LNCAP (cell line): ENCODE measurements at regions not wholly inside any gene's neighbourhood (a gene's known extent, or its start where the extent isn't known, plus 50 kb on each side); places are given as distances from the start of the nearest gene placed in this dataset.

ENCODE experiments used
- TF ChIP-seq, protein P1 (sequence below): fragments of 450-650 bp; IDR thresholded peaks from 2 replicates; pipeline ENCODE4 v1.5.1; 2017; ENCODE audit warnings: mild to moderate bottlenecking

DNA sequence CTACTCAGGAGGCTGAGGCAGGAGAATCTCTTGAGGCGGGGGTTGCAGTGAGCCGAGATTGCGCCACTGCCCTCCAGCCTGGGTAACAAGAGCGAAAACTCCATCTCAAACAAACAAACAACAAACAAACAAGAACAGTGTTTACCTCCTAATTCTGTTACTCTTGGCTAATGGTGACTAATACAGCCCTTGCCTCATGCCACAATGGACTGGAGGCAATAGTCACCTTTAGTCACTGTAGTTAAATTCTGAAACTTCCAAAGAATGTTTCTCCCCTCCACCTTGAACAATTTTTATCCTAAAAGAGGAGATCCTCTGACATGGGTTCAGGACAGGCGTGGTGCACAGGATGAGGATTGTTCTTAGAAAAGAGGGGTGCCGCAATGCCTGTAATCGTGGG, 241.2 kb upstream of the CTSO start:
- TF ChIP-seq, protein P1, sequence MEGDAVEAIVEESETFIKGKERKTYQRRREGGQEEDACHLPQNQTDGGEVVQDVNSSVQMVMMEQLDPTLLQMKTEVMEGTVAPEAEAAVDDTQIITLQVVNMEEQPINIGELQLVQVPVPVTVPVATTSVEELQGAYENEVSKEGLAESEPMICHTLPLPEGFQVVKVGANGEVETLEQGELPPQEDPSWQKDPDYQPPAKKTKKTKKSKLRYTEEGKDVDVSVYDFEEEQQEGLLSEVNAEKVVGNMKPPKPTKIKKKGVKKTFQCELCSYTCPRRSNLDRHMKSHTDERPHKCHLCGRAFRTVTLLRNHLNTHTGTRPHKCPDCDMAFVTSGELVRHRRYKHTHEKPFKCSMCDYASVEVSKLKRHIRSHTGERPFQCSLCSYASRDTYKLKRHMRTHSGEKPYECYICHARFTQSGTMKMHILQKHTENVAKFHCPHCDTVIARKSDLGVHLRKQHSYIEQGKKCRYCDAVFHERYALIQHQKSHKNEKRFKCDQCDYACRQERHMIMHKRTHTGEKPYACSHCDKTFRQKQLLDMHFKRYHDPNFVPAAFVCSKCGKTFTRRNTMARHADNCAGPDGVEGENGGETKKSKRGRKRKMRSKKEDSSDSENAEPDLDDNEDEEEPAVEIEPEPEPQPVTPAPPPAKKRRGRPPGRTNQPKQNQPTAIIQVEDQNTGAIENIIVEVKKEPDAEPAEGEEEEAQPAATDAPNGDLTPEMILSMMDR: no peak

DNA sequence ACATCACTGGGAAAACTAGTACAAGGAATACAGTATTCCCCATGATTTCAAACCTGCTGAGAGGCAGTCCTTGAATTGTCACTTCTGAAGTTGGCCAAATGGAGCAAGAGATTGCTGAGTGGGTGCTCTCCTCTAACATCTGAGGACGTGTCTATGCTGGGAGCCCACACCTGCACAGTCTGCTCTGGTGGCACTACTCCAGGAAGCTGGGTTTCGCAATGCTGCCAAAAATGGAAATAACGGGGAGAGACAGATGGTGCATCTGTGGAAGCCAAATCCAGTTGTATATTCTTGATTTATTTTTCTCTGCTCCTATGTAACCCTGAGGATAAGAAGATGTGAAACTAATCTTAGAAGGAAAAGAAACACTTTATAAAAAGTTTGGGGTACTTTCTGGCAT, 240.1 kb upstream of the CTSO start:
- TF ChIP-seq, protein P1: no peak

DNA sequence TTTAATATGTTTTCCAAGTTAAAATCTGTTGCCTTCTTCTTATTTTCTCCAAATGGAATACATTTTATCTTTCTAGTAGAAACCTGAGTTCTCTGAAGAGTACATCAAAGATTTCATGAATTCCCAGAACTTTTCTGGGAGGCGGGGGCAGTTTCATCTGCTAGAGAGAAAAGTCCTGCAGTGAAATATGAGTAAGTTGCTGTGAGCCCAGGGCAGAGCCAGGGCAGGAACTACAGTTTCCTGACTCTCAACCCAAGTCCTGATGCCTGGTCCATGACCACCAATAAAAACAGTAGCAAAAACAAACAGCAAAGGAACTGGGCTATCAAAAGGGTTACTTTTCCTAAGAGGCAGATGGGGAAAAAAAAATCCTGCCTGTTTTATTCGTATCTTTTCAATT, 239.4 kb upstream of the CTSO start:
- TF ChIP-seq, protein P1: no peak

DNA sequence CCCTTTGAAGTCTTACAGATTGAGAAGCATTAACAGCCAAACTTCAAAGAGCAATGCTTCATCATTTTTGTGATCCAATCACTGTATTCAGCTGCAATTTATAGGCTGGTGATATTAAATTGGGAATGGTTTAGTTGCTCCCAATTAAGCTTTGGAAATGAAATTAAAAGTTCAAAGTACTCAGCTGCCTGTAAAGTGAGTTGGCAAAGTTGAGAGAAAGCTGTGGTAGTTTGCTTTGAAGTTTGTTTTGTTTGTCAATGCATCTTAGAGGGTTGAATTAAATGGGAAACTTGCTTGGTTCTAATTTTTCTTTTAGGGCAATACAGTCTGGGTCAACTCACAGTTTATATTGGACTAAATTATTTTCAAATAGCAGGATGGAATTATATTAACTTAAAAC, 238.4 kb upstream of the CTSO start:
- TF ChIP-seq, protein P1: no peak

DNA sequence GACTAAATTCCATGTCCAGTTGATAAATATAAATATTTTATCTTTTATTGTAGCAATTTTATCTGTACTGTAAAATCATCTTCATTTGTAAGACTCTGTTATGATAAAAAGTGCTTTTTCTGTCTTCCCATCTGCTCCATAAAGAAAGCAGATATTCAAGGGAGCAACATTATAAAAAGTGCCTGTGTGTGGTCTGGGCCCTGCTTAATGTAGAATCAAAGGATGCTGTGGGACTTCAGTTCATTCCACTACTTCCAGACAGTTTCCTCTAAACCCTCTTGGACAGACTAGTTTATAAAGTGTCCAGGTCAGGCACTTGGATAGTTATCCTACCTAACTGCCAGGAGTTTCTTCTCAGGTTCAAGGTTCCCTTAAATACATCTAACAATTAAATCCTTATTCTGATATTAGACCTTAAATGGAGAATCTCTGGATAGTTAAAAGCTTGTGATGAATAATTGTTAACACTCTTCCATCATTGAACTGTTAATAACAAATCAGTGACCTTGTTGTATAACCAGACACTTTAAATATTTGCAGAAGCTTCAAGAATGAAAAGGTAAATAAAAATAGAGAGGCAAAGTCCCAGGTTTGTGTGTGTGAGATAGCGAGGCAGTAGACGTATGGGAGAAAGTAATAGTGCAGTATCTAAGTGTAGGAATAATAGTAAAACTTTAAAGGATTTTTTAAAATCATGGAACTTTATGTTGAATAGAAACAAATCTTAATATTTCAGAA, 237.5 kb upstream of the CTSO start:
- TF ChIP-seq, protein P1: no peak

DNA sequence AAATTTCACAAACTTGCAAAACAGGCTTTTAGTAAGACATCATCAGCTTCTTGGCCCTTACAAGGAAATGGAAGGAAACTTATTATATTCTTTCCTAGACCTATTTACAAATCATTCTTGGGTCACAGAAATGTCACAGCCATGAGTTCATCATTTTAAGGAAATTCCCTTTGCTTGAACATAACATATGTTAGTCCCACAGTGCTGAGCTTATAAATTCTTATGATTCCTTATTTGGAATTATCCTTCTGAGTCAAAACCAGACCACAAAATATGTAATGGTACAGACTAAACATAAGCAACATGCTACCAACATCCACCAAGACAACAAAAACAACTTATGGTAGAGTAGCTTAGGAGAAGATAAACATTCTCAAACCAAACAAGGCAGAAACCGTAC, 236.9 kb upstream of the CTSO start:
- TF ChIP-seq, protein P1: no peak

DNA sequence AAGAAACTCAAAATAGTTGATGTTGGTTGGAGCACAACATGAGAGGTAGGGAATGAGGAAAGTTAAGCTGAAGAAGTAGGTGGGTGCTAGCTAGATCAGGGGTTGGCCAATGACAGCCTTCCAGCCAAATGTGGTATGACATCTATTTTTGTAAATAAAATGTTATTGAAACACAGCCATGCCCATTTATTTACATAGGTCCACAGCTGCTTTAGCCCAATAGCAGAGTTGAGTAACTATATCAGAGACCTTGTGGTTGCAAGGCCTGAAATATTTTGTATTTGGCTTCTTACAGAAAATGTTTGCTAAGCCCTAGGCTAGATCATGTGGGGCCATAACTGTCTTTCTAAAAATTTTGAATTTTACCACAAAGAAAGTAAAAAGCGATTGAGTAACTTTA, 234.9 kb upstream of the CTSO start:
- TF ChIP-seq, protein P1: no peak

DNA sequence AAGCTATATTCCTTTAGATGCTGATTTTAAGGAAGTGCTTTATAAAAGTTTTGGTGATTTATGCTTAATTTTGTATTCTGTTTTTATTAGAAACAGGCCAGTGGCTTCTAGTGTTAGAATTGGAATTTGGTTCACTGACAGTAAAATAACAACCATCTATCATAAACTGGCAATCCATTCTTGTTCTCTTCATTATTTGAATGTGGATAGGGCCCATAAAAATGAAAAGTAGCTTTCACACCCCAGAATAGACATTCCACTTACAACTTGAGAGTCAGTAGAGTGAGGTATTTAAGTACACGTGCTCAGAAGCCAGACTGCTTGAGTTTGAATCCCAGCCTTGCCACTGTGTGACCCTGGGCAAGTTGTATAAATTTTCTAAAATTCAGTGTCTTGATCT, 232.4 kb upstream of the CTSO start:
- TF ChIP-seq, protein P1: no peak
